CD4-positive, alpha-beta T cell (primary cell): ENCODE measurements at regions not wholly inside any gene's neighbourhood (a gene's known extent, or its start where the extent isn't known, plus 50 kb on each side); places are given as distances from the start of the nearest gene placed in this dataset.

Experiments
- ATAC-seq: fragments of 200-7000 bp; cut with Tn5 transposase; one replicate; pipeline ENCODE4 v1.10.0; 2022; ENCODE audit warnings: mild to moderate bottlenecking; ENCODE audit not compliant: poor library complexity
- CTCF ChIA-PET: fragments of 350-600 bp; sonication (Branson Sonifier 250); formaldehyde crosslinking; loops from one replicate; lab custom pipeline; 2021; ENCODE audit warnings: antibody characterized with exemption, inconsistent platforms; lab: Charles Lee
- POLR2A ChIA-PET: fragments of 350-600 bp; sonication (Branson Sonifier 250); formaldehyde crosslinking; loops from one replicate; lab custom pipeline; 2021; ENCODE audit warnings: antibody characterized with exemption, inconsistent platforms; lab: Charles Lee
- DNase-seq, 14 experiments: peaks; one replicate each; pipeline ENCODE4 v3.0.0-alpha.2; 2013 to 2020; ENCODE audit warnings: mixed read lengths in 2 of 14
- H3K27ac ChIP-seq, 2 donors: one replicate each; pipeline versions ENCODE4 v1.5.1 to v1.7.0; 2013; ENCODE audit warnings: low read length in 2 of 2, low read depth in 1 of 2, mild to moderate bottlenecking in 1 of 2
- H3K27me3 ChIP-seq, 2 experiments: 1 replicate in 1 of 2; 2 replicates in 1 of 2; pipeline versions ENCODE4 v1.6.1 to v1.7.0; 2013; ENCODE audit warnings: low read length in 2 of 2, control low read depth in 1 of 2, mild to moderate bottlenecking in 1 of 2, moderate library complexity in 1 of 2; ENCODE audit not compliant: insufficient read depth in 2 of 2, control insufficient read depth in 1 of 2
- H3K36me3 ChIP-seq: one replicate; pipeline ENCODE4 v1.6.1; 2013; ENCODE audit warnings: low read length, control low read depth; ENCODE audit not compliant: insufficient read depth
- H3K4me1 ChIP-seq: one replicate; pipeline ENCODE4 v1.6.1; 2013; ENCODE audit warnings: low read length, control low read depth; ENCODE audit not compliant: insufficient read depth
- H3K4me3 ChIP-seq: one replicate; pipeline ENCODE4 v1.5.1; 2013; ENCODE audit warnings: mild to moderate bottlenecking, low read length, moderate library complexity
- H3K9me3 ChIP-seq, 2 experiments: 1 replicate in 1 of 2; 2 replicates in 1 of 2; pipeline versions ENCODE4 v1.6.1 to v1.7.0; 2013; ENCODE audit warnings: low read length in 2 of 2, mild to moderate bottlenecking in 2 of 2, control low read depth in 1 of 2, moderate library complexity in 1 of 2; ENCODE audit not compliant: control insufficient read depth in 1 of 2, insufficient read depth in 1 of 2
- H3K27ac Mint-ChIP-seq: one replicate; pipeline ENCODE4 v1.8.0; 2020; ENCODE audit warnings: mixed read lengths
- H3K27me3 Mint-ChIP-seq: one replicate; pipeline ENCODE4 v1.8.0; 2021; ENCODE audit warnings: mixed read lengths
- H3K36me3 Mint-ChIP-seq: one replicate; pipeline ENCODE4 v1.8.0; 2021; ENCODE audit warnings: low read depth, mixed read lengths
- H3K4me1 Mint-ChIP-seq: one replicate; pipeline ENCODE4 v1.8.0; 2021; ENCODE audit warnings: low read depth, mixed read lengths
- H3K4me3 Mint-ChIP-seq: one replicate; pipeline ENCODE4 v1.8.0; 2020; ENCODE audit warnings: mild to moderate bottlenecking, mixed read lengths
- H3K9me3 Mint-ChIP-seq: one replicate; pipeline ENCODE4 v1.8.0; 2020; ENCODE audit warnings: mixed read lengths
- CTCF ChIP-seq: fragments of 200-600 bp; IDR thresholded peaks from one replicate; pipeline ENCODE4 v1.8.0; 2022; ENCODE audit warnings: antibody characterized with exemption, mild to moderate bottlenecking
- intact Hi-C, 2 experiments: fragments of 100-400 bp; cut with DNase I in 1 of 2; cut with micrococcal nuclease in 1 of 2; formaldehyde crosslinking; loops; one replicate each; pipeline versions ENCODE4 v1.15.1 to v1.9.0; 2023 to 2025; cut with DNase I, micrococcal nuclease

- ATAC-seq (no peak), DNase-seq (no peak)
- H3K4me1 ChIP-seq, result no peaks in the 10 kb centered on the region
- ChIA-PET POLR2A (no interaction called here), CTCF (no interaction called here)
- Mint-ChIP-seq H3K36me3 (no peaks in the 10 kb centered on the region), H3K9me3 (peaks cover 5% of the 10 kb centered on the region), H3K4me1 (no peaks in the 10 kb centered on the region), H3K4me3 (no peak overlapping the region), H3K27ac (no peak overlapping the region), H3K27me3 (no peaks in the 10 kb centered on the region)
- H3K4me3 ChIP-seq, result no peak overlapping the region
- no peak overlapping the region for H3K27ac ChIP-seq
- H3K36me3 ChIP-seq, result no peaks in the 10 kb centered on the region
- TF ChIP-seq CTCF, result no peak
- peaks cover 3 to 5% of the 10 kb centered on the region in 2 experiments for H3K9me3 ChIP-seq
- no peaks in the 10 kb centered on the region for H3K27me3 ChIP-seq
- intact Hi-C loops, result no loop called here
These were observed 682.9 kb upstream of the GALNTL6 start for GRCh38 chr4:171130256-171130801.

GRCh38 chr4:171118091-171118490 is 695.1 kb upstream of the GALNTL6 start:
- Mint-ChIP-seq H3K27ac (no peak overlapping the region), H3K4me3 (no peak overlapping the region), H3K4me1 (no peaks in the 10 kb centered on the region), H3K27me3 (no peaks in the 10 kb centered on the region), H3K36me3 (no peaks in the 10 kb centered on the region), H3K9me3 (peaks cover 2% of the 10 kb centered on the region)
- Histone ChIP-seq H3K4me1 (no peaks in the 10 kb centered on the region), H3K27ac (no peak overlapping the region), H3K9me3 (peaks cover 7 to 8% of the 10 kb centered on the region in 2 experiments), H3K36me3 (no peaks in the 10 kb centered on the region), H3K27me3 (no peaks in the 10 kb centered on the region), H3K4me3 (no peak overlapping the region)
- intact Hi-C loops, result no loop called here
- DNase-seq (no peak), ATAC-seq (no peak)
- POLR2A ChIA-PET, result no interaction called here
- no peak for TF ChIP-seq CTCF
- CTCF ChIA-PET, result no interaction called here

GRCh38 chr4:171117457-171117856 is 695.7 kb upstream of the GALNTL6 start:
- no peak overlapping the region for H3K27ac Mint-ChIP-seq
- no peak for TF ChIP-seq CTCF

More at GRCh38 chr4:171117457-171117856, 695.7 kb upstream of the GALNTL6 start:
- no peak overlapping the region for H3K27ac ChIP-seq
- H3K36me3 ChIP-seq, result no peaks in the 10 kb centered on the region
- ChIA-PET POLR2A (no interaction called here), CTCF (no interaction called here)
- no peaks in the 10 kb centered on the region for H3K4me1 Mint-ChIP-seq
- peaks cover 2% of the 10 kb centered on the region for H3K9me3 Mint-ChIP-seq
- H3K27me3 Mint-ChIP-seq, result no peaks in the 10 kb centered on the region
- H3K4me1 ChIP-seq, result no peaks in the 10 kb centered on the region
- H3K4me3 ChIP-seq, result no peak overlapping the region
- DNase-seq (no peak), ATAC-seq (no peak)
- no peaks in the 10 kb centered on the region for H3K27me3 ChIP-seq
- no peaks in the 10 kb centered on the region for H3K36me3 Mint-ChIP-seq
- peaks cover 7 to 8% of the 10 kb centered on the region in 2 experiments for H3K9me3 ChIP-seq
- intact Hi-C loops, result no loop called here
- no peak overlapping the region for H3K4me3 Mint-ChIP-seq
